ENCODE measurements at regions not wholly inside any gene's neighbourhood (a gene's known extent, or its start where the extent isn't known, plus 50 kb on each side); places are given as distances from the start of the nearest gene placed in this dataset.

- TF ChIP-seq SPI1 (IDR thresholded peaks at IDR 0.05; ENCODE audit: low read depth, low read length), result peak; percentile 86
- TF ChIP-seq POLR2AphosphoS5 (IDR thresholded peaks at IDR 0.05; ENCODE audit: low read depth, low read length), result no peak
- TF ChIP-seq POLR2A (IDR thresholded peaks at IDR 0.05; ENCODE audit: low read depth, low read length), result no peak
- TF ChIP-seq TAF1 (IDR thresholded peaks at IDR 0.05; ENCODE audit: low read depth, low read length), result no peak
- no peak for TF ChIP-seq POU2F2 (IDR thresholded peaks at IDR 0.05; ENCODE audit: low read depth, low read length)
Measured at GRCh38 chr2:51511002-51511401, 479.1 kb upstream of the NRXN1 start.

All from GM12891 (cell line).